AG09309 (cell line): ENCODE measurements at regions not wholly inside any gene's neighbourhood (a gene's known extent, or its start where the extent isn't known, plus 50 kb on each side); places are given as distances from the start of the nearest gene placed in this dataset.

Experiments used
- DNase-seq: peaks from one replicate; pipeline ENCODE4 v3.0.0-alpha.2; 2010; ENCODE audit warnings: low read depth
- H3K4me3 ChIP-seq: 2 replicates; pipeline ENCODE4 v1.5.1; 2011; ENCODE audit warnings: mild to moderate bottlenecking, low read depth, low read length, moderate library complexity; ENCODE audit not compliant: control insufficient read depth
- CTCF ChIP-seq: IDR thresholded peaks from 2 replicates; pipeline ENCODE4 v1.5.1; 2011; ENCODE audit warnings: mild to moderate bottlenecking, low read depth, low read length, inconsistent platforms; ENCODE audit not compliant: insufficient read depth, control insufficient read depth; ENCODE audit errors: missing control alignments

GRCh38 chr7:1296356-1296981, 63.8 kb downstream of the UNCX start:
- DNase-seq = no peak
- no peak overlapping the region for H3K4me3 ChIP-seq
- no peak for TF ChIP-seq CTCF

- no peak for DNase-seq
- H3K4me3 ChIP-seq = no peak overlapping the region
- TF ChIP-seq CTCF = no peak
Observed at GRCh38 chr7:1297017-1297960, 64.6 kb downstream of the UNCX start.

- no peak overlapping the region for H3K4me3 ChIP-seq
- DNase-seq = no peak
- TF ChIP-seq CTCF = no peak
Observed at GRCh38 chr7:1298051-1298930, 65.6 kb downstream of the UNCX start.

- DNase-seq = no peak
- TF ChIP-seq CTCF = no peak
- H3K4me3 ChIP-seq = no peak overlapping the region
Observed at GRCh38 chr7:1298931-1299885, 66.5 kb downstream of the UNCX start.

- no peak overlapping the region for H3K4me3 ChIP-seq
- no peak for TF ChIP-seq CTCF
- no peak for DNase-seq
Observed at GRCh38 chr7:1300206-1300605, 67.5 kb downstream of the UNCX start.

- TF ChIP-seq CTCF = no peak
- no peak for DNase-seq
- no peak overlapping the region for H3K4me3 ChIP-seq
Observed at GRCh38 chr7:1300636-1301035, 68.0 kb downstream of the UNCX start.
